NOMO-1 treated with dmso at 0.1 percent for 144 hours (cell line): ENCODE measurements at regions not wholly inside any gene's neighbourhood (a gene's known extent, or its start where the extent isn't known, plus 50 kb on each side); places are given as distances from the start of the nearest gene placed in this dataset.

Experiments
- DNase-seq: peaks from one replicate; lab custom pipeline; 2025; ENCODE audit not compliant: unreplicated experiment; lab: John Stamatoyannopoulos, UW

DNA sequence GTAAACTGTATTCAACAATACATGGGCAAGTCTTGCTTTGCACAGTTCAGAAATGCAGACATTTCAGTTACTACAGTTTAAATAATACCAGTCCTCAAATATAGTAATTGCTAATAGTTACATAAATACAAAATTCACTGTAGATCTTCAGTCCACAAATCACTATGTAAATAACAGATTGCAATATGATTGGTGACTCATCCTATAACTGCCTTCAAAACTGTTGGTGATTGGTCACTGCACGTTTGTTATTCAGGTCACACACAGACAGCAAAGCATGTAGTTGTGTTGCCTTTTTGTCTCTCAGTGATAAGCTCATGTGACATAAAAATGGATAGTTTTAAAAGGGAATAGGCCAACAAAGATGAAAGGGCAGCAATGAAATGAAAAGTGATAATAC lies 186.5 kb upstream of the CTTNBP2NL start:
- DNase-seq: no peak

DNA sequence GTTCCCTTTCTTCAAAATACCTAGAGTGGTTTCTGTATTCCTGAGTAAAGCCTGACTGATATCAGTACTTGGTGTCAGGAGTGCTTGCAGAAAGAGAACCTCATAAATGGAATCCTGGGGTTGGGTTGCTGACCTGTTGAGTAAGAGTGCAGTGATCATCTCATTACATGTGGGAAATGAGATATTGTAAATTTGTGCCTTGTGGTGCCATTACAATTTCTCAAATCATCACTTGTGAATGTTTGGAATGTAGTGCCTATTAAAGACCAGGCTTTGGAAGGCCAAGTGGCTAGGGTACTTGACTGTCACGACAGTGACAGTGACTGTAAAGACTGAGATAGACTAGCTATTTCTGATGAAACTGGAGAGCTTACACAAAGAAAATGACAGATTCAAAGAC lies 176.7 kb upstream of the CTTNBP2NL start:
- no peak for DNase-seq

DNA sequence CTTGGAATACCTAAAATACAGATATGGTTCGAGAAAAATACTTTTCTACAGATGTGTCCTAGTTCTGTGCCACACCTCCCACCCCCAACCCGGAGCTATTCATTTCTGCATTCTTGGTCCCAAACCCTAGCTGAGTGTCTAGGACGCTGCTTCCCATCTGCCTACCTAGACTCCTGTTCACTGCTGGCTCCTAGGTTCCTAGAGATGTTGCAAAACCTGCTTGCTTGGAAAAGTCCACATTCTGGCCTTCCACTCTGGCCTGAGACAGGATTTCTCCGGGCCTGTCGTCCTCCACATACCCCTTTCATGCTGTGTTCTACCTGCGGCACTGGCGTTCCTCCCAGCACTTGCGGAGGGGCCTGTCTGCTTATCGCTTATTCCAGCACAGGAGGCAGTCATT lies 165.8 kb upstream of the CTTNBP2NL start:
- DNase-seq: no peak

DNA sequence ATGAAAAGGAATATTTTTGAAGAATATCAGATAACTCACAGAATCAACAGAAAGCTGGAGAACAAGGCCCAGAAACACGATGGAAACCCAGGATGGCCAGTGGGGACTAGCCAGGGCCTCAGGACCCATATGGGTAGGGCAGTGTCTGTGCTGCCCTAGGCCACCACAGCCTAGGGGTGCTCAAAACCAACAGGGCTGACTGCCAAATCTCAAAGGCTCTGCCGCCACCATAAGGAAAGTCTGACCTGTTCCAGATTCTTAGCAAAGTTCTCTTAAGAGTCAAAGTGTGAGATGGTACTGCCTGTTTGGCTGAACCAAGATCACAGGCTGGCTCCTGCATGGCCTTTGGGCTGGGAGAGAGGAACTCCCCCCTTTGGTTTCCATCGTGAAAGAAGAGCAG lies 164.7 kb upstream of the CTTNBP2NL start:
- DNase-seq: no peak

DNA sequence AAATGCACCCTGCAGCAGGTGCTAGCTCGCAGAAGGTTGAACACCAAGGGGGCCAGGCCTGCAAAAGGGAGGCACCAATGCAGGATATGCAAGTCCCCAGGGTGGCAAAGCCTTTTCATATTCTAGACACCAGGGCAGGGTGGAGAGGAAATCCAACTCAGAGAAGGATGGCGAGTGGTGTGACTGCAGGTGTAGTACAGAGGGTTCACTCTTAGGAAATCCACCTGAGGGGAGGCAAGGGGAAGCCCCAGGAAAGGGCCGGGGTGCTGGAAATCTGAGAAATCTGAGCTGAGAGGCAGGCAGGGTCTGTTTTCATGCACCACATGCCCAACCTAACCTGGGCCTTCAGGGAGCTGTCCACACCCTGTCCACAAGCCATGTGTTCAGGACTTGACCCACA lies 163.2 kb upstream of the CTTNBP2NL start:
- no peak for DNase-seq

DNA sequence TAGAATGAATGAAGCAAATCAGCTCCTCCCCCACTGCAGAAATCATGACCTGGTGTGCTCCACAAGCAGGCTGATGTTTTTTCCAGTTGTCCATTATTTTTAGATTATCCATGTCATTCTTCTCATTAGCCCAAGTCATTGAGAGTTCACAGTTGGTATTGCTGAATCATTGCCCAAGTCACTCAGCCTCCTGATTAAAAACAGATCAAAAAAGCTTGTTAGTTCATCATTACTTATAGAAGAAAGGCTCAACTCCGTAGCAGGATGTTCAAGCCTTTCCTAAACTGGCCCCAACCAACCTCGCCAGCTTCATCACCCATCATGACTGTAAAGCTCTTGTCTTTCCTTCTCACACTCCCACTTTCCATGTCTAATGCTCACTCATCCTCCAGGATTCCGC lies 161.3 kb upstream of the CTTNBP2NL start:
- no peak for DNase-seq

DNA sequence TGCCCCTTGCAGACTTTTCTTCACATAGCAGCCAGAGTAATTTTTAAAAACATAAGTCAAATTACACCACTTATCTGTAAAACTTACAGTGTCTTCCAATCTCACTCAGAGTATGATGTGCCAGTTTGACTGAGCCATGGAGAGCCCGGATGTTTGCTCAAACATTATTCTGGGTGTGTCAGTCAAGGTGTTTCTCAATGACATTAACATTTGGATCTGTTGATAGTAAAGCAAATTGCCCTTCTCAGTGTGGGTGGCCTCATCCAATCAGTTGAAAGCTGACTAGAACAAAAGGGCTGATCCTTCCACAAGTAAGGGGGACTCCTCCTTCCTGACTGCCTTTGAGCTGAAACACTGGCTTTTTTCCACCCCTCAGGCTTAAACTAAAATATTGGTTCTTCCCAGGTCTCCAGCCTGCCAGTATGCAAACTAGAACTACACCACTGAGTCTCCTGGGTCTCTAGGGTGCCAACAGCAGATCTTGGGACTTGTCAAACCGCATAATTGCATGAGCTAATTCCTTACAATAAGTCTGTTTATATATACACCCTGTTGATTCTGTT lies 157.9 kb upstream of the CTTNBP2NL start:
- DNase-seq: no peak

DNA sequence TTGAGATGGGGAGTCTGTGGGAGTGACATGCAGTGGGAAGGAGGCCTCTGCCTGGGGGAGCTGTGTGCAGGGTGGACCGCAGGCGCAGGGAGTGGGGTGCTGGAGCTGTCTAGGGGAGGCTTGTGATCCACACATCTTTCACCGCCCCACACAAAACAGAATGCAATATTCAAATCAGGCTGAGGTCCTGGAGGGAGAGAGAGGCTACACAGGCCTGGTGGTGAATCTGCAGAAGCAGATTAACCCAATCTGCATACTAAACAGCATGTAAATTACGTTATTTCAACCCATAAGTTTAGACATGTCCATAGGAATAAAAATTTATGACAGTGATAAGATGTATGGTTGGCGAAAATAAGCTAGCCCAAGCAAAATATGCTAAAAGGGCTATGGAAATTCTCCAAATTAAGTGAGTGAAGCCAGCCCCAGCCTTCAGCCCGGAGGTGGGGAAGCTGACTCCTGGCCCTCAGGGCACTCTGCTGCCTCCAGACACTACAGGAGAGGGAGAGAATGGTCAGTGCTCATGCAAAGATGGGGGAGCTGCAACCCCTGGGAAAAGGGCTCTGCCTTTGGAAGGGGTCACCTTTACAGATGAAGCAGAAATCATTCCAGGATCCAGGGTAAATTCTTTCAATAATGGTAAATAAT lies 156.2 kb upstream of the CTTNBP2NL start:
- no peak for DNase-seq

DNA sequence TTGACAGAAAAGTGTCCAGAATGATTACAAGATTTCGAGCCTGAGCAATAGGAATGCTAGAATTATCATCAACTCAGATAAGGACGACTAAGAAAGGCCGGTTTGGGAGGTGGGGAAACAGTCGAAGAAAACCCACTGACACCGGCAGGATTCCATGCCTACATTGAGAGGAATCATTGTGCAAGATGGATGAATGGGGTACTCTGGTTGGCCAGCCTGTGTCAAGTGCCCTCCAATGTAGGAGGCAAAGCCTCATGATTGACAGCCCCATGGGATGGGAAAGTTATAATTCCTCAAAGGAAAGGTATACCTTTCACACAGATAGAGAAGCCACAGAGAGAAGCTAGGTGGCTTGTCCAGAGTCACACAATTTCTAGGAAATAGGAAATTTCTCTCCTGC lies 153.5 kb upstream of the CTTNBP2NL start:
- no peak for DNase-seq

DNA sequence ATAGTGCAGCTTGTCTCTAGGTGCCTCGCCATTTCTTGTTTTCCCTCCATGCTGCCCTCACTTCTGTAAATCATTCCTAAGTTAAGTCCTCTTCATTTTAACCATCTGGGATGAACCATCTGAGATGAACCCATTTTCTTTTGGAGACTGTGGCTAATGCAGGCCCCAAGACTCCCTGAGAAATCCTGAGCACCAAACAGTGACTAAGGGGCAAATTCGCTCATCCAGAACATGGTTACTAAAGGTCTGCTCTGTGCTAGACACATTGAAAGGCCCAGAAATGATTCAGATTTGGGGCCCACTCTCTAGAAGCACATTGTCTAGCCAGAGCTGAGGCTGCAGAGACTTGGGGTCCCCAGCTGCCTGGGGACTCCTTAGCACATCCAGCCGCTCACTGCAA lies 151.9 kb upstream of the CTTNBP2NL start:
- DNase-seq: no peak

DNA sequence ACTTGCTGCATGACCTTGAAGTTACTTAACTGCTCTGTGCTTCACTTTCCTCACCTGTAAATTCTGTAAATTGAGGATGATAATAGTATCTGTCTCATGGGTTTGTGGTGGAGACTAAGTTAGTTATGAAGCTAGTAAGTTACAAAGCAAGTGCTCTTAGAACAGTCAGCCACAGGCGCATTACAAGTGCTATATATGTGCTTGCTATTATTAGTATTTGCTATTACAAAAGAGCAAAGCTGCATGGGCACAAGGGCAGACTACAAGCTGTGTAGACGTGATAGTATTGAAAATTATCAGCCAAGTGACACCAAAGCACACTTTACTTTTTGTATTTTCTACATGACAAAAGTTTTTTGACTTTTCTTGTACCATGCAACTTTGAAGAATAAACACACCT lies 150.9 kb upstream of the CTTNBP2NL start:
- no peak for DNase-seq

DNA sequence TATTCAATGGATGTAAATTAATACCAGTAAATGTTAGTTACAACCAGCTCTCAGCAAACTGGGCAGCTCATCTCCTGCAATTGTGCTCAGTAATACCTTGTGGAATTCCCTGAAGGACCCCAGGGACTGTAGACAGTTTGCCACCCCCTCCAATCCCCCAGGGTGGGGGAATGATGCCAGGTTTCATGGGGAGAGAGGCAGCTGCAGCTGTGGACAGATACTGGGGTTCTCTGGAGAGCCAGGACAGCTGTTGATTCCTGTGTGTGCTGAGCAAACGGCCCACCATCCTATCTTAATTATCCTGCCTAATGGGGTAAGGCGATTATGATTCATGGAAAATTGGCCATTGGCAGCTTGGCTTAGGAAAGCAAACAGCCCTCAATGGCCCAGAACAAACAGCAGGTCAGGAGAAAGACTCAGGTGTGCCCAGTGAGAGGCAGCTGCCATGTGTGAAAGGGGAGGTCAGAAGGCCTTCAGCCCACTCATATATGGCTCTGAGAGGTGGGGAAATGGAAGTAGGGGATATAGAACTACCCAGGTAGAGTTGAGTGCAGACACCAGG lies 148.9 kb upstream of the CTTNBP2NL start:
- no peak for DNase-seq

DNA sequence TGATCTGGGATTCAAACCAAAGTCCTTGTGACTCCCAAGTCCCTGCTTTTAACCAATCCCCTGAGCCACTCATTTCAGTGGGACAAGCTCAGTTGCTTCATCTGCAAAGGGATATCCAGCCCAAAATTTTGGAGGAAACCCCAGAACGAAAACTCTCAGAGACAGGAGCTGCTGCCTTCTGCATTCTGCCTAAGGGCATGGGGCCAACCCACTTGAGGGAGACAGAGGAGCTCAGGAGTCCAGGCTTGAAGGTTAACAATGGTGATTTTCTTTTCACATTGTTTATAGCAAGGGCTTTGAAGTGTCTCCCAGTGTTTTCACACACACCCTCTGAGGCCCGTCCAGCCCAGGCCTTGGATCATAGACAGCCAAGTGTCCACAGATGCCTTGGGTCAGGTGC lies 148.1 kb upstream of the CTTNBP2NL start:
- DNase-seq: no peak

DNA sequence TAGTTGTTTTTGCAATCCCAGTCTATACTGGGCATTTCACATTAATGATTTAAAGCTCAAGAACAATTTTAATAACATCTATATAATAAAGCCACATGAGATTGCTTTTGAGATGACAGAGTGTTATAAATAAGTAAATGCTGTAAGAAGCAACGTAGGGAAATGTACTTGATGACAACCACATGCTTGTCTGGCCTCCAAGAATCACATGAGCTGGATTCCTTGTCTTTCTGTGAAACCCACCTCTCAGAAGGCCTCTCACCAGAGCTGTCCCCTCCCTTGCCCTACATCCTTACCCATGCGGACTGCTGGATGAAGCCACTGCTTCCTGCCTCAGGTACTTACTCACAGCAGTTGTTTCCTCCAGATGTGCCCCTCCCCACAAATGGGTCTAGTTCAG lies 145.1 kb upstream of the CTTNBP2NL start:
- no peak for DNase-seq

DNA sequence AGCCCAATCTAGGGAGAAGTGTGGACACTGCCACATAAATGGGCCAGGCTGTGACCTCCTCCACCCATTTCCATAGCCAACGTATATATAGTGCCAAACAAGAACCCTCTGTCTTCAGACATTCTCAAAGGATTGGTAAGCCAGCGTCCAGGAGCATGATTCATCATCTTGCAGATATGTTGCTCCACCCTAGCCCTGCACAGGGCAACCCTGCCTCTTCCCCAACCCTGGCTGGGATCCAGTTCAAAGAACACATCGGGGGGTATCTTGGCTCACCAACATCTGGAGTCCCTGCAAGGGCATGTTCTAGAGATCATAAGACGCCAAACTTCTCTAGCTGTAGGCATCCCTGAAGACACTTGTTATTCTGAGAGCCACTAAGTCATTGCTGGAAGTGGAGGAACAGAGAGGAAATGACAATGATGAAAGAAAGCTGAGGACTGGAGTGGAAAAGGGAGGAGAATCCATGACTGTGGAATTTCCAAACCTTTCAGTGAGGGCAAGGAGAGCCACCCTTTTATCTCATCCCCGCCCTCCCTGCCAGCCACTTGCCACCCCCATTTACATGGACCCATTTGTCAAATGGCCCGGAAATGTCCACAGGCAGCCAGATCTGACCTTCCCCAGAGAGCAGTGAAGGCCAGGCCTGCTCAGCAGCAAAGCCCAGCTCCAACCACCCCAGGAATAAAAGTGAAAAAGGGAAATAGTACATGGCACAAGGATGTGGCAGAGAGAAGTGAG lies 144.1 kb upstream of the CTTNBP2NL start:
- DNase-seq: no peak

DNA sequence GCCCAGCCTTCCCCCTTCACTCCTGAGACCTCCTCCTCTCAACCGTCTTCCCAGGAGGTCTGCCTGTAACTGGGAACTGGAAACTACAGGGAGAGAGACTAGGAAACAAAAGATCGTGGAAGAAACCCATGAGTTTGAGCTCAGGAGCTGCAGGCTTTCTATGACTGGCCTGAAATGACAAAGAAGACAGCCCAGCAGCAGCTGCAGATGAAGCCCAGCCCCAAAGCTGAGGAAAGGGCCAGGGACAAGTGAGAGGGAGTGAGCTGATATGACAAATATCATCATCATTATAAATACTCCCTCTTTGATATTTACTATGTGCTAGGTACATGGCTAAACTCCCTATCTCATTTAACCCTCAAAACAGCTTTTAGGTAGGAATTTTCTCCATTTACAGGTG lies 142.6 kb upstream of the CTTNBP2NL start:
- DNase-seq: no peak

DNA sequence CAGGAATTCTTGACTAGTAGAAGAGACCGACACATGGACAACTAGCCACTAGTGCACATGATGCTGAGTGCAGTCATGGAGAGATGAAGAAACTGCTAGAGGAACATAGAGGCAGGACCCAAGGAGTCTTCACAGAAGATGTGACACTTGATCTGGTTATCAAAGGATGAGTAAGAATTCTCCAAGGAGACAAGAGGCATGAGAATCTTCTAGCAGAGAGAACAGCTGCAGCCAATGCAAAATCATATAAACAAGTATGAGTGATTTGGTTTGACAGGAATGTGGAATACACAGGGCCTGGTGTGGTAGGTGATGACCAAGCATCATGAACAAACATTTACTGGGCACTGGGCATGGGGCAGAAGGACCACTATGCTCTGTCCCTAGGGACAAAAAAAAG lies 140.9 kb upstream of the CTTNBP2NL start:
- no peak for DNase-seq

DNA sequence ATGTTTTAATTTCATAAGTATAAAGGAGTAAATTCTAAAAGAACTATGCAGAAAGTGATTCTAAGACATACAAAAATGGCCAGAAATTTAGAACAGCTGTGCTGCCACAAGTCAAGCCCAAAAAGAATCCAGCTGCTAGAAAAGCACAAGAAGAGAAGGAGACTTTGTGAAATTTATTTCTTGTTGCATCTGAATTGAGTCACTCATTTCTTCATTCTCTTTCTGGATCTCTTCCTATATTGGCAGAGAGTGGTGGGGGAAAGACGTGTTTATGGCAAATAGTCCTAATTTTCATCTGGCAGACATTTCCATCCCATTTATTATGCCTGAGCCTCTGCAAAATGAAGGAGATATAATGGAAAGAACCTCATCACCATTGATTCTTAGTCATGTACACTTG lies 139.6 kb upstream of the CTTNBP2NL start:
- DNase-seq: no peak

DNA sequence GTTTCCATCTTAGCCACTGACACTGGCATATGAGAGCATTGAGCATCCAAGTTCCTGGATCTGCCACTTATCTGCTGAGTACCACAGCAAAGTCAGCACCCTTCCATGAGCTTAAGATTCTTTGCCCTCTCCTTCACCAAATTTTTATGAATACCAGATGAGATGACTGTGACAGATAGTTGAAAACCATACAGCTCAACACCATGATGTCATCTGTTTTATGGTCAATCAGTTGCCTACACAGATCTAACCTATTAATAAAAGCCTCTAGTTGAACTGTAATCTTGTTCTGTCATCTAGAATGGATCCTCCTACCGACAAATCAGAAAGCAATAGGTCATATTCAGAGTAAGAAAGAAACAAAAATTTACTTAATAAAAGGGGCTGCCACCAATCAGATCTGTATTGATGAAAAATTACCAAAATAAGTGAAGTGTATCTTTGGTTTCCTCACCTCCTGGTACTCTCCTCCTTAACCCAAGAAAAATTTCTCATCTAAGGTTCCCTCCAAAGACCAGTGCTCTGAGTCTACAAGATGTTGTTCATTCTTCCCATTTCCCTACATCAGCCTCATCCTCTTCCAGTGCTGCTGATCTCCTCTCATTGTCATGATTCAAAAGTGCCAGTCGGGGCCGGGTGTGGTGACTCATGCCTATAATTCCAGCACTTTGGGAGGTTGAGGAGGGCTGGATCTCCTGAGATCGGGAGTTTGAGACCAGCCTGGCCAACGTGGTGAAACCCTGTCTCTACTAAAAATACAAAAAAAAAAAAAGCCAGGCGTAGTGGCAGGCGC lies 138.8 kb upstream of the CTTNBP2NL start:
- DNase-seq: no peak

DNA sequence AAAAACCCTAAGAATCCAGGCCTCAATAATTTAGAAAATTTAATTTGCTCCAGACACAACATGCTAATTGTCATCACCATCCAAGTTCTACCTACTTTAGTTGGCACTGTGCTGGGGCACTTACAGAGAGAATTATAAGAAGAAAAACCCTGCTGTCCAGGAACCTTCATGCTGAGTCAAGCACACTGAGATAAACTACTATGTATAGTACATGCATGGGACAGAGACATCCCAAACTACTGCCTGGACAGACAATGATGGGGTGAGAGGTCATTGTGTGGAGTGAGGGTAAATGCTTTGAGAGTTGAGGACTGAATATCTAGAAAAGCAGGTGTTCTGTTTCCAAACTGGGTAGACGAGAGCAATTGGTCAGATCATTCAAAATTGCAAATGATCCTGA lies 135.3 kb upstream of the CTTNBP2NL start:
- no peak for DNase-seq

DNA sequence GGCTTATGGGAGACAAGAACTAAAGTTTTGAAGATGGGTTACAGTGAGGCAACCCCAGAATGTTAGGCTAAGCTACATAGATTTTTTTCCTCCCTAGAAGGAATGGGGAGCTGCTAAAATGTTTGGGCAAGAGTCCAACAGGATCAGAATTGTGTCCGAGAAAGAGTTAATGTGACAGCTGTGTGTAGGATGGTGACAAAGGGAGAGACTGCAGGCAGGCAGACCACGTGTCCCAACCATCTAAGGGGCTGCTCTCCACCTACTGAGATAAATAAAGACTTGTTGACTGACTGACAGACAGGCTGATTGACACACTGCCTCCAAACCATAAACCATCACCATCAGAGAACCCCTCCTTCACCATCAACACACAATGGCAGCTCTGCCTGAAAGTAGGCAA lies 133.7 kb upstream of the CTTNBP2NL start:
- no peak for DNase-seq

DNA sequence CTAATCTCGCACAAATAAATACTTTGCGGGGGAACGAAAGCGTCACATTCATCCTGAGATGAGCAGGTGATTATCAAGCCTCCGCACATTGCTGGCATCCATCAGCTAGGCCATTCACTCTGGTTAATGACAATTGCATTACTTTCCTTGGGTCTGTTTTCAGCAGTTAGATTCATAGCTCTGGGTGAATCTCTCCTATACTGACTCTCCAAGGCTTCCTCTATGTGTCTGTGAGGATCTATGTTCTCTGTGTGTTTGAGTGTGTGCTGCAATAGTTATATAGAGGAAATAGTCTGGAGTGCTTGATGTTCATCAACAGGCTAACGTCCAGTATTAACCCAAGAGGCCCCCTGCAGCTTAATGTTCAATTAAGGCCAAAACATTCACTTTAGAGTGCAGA lies 133.0 kb upstream of the CTTNBP2NL start:
- no peak for DNase-seq
